ENCODE measurements at regions not wholly inside any gene's neighbourhood (a gene's known extent, or its start where the extent isn't known, plus 50 kb on each side); places are given as distances from the start of the nearest gene placed in this dataset.

DNA sequence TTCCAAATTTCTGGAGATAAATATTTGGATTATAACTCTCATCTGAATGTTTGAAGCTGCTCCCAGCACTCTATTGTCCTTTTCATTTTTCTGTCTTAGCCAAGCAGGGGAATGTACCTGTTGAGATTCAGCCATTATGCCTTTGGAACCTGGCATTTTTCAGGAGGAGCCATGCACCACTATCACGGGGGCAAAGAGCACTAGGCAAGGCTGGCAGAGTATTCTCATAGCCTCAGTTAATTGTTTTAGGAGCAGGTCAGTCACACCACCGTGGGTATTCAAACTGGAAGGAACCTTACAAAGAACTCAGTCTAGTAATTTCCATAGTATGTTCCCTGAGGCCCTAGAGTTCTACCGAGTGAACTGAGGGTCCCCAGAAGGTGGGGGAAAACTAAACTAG lies 348.9 kb downstream of the TMEM114 start:
- H3K27me3 ChIP-seq = no peaks in the 10 kb centered on the region
- no peaks in the 10 kb centered on the region for H3K4me1 ChIP-seq (replicated peaks in 1 of 2)
- TF ChIP-seq, protein P1, sequence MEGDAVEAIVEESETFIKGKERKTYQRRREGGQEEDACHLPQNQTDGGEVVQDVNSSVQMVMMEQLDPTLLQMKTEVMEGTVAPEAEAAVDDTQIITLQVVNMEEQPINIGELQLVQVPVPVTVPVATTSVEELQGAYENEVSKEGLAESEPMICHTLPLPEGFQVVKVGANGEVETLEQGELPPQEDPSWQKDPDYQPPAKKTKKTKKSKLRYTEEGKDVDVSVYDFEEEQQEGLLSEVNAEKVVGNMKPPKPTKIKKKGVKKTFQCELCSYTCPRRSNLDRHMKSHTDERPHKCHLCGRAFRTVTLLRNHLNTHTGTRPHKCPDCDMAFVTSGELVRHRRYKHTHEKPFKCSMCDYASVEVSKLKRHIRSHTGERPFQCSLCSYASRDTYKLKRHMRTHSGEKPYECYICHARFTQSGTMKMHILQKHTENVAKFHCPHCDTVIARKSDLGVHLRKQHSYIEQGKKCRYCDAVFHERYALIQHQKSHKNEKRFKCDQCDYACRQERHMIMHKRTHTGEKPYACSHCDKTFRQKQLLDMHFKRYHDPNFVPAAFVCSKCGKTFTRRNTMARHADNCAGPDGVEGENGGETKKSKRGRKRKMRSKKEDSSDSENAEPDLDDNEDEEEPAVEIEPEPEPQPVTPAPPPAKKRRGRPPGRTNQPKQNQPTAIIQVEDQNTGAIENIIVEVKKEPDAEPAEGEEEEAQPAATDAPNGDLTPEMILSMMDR (IDR thresholded peaks at IDR 0.05) = no peak
- TF ChIP-seq POLR2A (IDR thresholded peaks at IDR 0.05) = no peak
- intact Hi-C loops (cut with DNase I) = no loop called here
- no peak overlapping the region for H3K27ac ChIP-seq
- no peak for DNase-seq
- no peak overlapping the region for H3K4me3 ChIP-seq
- WGBS, 4 donors = 41 to 68% (median 48%) methylated on average over 3 of the region's 3 CpGs
- no peaks in the 10 kb centered on the region for H3K9me3 ChIP-seq (replicated peaks in 1 of 3)
- no peaks in the 10 kb centered on the region for H3K36me3 ChIP-seq (replicated peaks in 1 of 2)

DNA sequence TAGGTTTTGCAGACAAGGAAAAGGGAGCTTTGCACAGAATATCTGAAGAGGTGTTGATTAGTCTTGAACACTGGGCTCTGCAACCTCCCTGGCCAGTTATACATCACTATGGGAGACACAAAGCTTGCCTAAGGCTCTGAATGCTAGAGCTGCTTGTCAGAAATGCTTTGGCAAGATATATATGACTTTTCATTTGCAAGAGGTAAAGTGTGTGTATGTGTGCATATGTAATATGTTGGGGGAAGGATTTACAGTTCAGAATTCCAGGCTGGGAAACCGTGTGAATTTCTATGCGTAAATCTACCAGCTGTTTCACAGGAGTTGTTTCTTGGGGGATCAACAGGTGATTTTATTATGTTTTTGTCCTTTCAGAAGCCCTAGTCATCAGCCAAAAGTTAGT lies 350.9 kb downstream of the TMEM114 start:
- no peak overlapping the region for H3K4me3 ChIP-seq
- DNase-seq = no peak
- H3K9me3 ChIP-seq (replicated peaks in 1 of 3) = no peaks in the 10 kb centered on the region
- no peaks in the 10 kb centered on the region for H3K27me3 ChIP-seq
- 63 to 67% (median 66%) methylated on average over 2 of the region's 2 CpGs for WGBS, 4 donors
- H3K27ac ChIP-seq = no peak overlapping the region
- H3K36me3 ChIP-seq (replicated peaks in 1 of 2) = no peaks in the 10 kb centered on the region
- TF ChIP-seq, protein P1 (IDR thresholded peaks at IDR 0.05) = no peak
- TF ChIP-seq POLR2A (IDR thresholded peaks at IDR 0.05) = no peak
- intact Hi-C loops (cut with DNase I) = no loop called here
- no peaks in the 10 kb centered on the region for H3K4me1 ChIP-seq (replicated peaks in 1 of 2)

DNA sequence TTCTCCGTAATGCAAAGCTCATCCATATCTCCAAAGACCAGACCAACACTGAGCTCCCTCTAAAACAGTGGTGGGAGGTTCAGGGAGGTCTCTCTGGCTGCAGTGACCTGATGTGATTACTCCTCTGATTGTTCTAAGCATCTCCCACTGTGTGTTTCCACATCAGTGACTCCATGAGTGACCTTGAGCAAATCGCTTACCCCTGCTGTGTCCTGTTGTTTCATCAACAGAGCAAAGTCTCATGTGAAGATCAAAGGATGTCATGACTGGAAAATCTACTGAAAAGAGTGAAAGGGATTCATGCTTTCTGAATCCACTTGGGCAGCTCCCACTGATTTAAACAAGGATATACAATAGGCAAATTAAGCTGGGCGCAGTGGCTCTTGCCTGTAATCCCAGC lies 352.9 kb downstream of the TMEM114 start:
- H3K4me3 ChIP-seq = no peak overlapping the region
- intact Hi-C loops (cut with DNase I) = no loop called here
- no peak for DNase-seq
- H3K4me1 ChIP-seq (replicated peaks in 1 of 2) = no peaks in the 10 kb centered on the region
- no peak overlapping the region for H3K27ac ChIP-seq
- TF ChIP-seq, protein P1 (IDR thresholded peaks at IDR 0.05) = no peak
- TF ChIP-seq POLR2A (IDR thresholded peaks at IDR 0.05) = no peak
- no peaks in the 10 kb centered on the region for H3K9me3 ChIP-seq (replicated peaks in 1 of 3)
- 73 to 87% (median 76%) methylated on average over 3 of the region's 3 CpGs for WGBS, 4 donors
- H3K27me3 ChIP-seq = no peaks in the 10 kb centered on the region
- no peaks in the 10 kb centered on the region for H3K36me3 ChIP-seq (replicated peaks in 1 of 2)

DNA sequence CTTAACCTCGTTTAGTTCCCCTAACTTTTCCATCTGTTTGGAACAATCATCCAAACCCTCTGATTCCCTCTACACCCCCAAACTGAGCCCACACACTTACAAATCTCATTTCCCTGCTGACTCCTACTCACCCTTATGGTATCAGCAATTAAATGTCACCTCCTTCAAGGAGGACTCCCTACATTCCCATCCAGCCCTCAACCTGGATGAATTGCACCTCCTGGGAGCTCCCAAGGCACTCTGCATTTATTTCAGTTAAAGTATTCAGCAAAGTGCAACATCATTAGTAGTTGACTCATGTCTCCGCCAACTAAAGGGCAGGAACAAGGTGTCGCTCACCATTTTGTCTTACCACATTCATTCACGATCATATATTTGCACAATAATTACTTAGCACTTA lies 353.5 kb downstream of the TMEM114 start:
- Histone ChIP-seq H3K27me3 (no peaks in the 10 kb centered on the region), H3K36me3 (replicated peaks in 1 of 2) (no peaks in the 10 kb centered on the region), H3K9me3 (replicated peaks in 1 of 3) (no peaks in the 10 kb centered on the region), H3K4me1 (replicated peaks in 1 of 2) (no peaks in the 10 kb centered on the region), H3K27ac (no peak overlapping the region), H3K4me3 (no peak overlapping the region)
- intact Hi-C loops (cut with DNase I) = no loop called here
- 66 to 76% (median 69%) methylated on average over 4 of the region's 4 CpGs for WGBS, 4 donors
- DNase-seq = no peak
- TF ChIP-seq, protein P1 (IDR thresholded peaks at IDR 0.05) = no peak
- TF ChIP-seq POLR2A (IDR thresholded peaks at IDR 0.05) = no peak

Data from adrenal gland (tissue), 9 donors.